Mesothelial cell of epicardium (in vitro differentiated cells): ENCODE measurements at regions not wholly inside any gene's neighbourhood (a gene's known extent, or its start where the extent isn't known, plus 50 kb on each side); places are given as distances from the start of the nearest gene placed in this dataset.

Experiments used
- DNase-seq, 2 experiments: peaks; one replicate each; pipeline ENCODE4 v3.0.0; 2021; ENCODE audit warnings: low spot score in 2 of 2; ENCODE audit not compliant: unreplicated experiment in 2 of 2
- H3K27ac Mint-ChIP-seq: 2 replicates; pipeline ENCODE4 v1.8.0; 2021; ENCODE audit warnings: mixed read lengths
- H3K27me3 Mint-ChIP-seq: 2 replicates; pipeline ENCODE4 v1.8.0; 2021; ENCODE audit warnings: low read depth, mixed read lengths
- H3K36me3 Mint-ChIP-seq: 2 replicates; pipeline ENCODE4 v1.8.0; 2021; ENCODE audit warnings: mixed read lengths
- H3K4me1 Mint-ChIP-seq: 2 replicates; pipeline ENCODE4 v1.8.0; 2021; ENCODE audit warnings: mixed read lengths
- H3K4me3 Mint-ChIP-seq: 2 replicates; pipeline ENCODE4 v1.8.0; 2021; ENCODE audit warnings: mild to moderate bottlenecking, moderate library complexity, mixed read lengths
- H3K9me3 Mint-ChIP-seq: 2 replicates; pipeline ENCODE4 v1.8.0; 2021; ENCODE audit warnings: mixed read lengths
- TF ChIP-seq, protein P1 (sequence below): fragments of 200-600 bp; sonication (generic); IDR thresholded peaks from one replicate; pipeline ENCODE4 v1.5.0; 2021; ENCODE audit warnings: antibody characterized with exemption; ENCODE audit not compliant: unreplicated experiment

DNA sequence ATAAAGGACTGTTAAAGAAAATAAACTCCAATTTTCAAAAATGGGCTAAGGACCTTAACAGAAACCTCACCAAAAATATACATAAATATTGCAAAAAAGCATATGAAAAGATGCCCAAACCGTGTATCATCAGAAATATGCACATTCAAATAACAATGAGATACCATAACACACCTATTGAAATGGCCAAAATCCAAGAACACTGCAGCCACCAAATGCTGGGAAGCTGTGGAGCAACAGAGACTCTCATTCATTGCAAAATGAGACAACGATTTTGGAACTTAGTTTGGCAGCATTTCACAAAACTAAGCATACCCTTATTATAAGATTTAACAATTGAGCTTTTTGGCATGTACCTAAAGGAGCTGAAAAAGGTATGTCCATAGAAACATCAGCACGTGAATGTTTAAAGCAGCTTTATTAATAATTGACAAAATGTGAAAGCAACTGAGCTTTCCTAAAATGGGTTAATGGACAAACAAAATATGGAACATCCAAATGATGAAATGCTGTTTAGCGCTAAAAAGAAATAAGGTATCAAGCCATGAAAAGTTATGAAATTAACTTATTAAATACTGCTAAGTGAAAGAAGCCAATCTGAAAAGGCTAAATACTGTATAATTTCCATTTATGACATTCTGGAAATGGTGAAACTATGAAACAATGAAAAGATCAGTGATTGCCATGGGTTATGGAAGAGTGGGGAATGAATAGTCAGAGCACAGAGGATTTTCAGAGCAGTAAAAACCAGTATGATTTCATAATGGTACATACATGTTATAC lies 592.6 kb upstream of the ADGRB3 start:
- Mint-ChIP-seq H3K9me3 (peaks cover 8% of the 10 kb centered on the region), H3K4me1 (peaks cover 15% of the 10 kb centered on the region), H3K4me3 (no peak overlapping the region), H3K27ac (no peak overlapping the region), H3K27me3 (peaks cover 1% of the 10 kb centered on the region), H3K36me3 (no peaks in the 10 kb centered on the region)
- TF ChIP-seq, protein P1, sequence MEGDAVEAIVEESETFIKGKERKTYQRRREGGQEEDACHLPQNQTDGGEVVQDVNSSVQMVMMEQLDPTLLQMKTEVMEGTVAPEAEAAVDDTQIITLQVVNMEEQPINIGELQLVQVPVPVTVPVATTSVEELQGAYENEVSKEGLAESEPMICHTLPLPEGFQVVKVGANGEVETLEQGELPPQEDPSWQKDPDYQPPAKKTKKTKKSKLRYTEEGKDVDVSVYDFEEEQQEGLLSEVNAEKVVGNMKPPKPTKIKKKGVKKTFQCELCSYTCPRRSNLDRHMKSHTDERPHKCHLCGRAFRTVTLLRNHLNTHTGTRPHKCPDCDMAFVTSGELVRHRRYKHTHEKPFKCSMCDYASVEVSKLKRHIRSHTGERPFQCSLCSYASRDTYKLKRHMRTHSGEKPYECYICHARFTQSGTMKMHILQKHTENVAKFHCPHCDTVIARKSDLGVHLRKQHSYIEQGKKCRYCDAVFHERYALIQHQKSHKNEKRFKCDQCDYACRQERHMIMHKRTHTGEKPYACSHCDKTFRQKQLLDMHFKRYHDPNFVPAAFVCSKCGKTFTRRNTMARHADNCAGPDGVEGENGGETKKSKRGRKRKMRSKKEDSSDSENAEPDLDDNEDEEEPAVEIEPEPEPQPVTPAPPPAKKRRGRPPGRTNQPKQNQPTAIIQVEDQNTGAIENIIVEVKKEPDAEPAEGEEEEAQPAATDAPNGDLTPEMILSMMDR = no peak
- DNase-seq = no peak

DNA sequence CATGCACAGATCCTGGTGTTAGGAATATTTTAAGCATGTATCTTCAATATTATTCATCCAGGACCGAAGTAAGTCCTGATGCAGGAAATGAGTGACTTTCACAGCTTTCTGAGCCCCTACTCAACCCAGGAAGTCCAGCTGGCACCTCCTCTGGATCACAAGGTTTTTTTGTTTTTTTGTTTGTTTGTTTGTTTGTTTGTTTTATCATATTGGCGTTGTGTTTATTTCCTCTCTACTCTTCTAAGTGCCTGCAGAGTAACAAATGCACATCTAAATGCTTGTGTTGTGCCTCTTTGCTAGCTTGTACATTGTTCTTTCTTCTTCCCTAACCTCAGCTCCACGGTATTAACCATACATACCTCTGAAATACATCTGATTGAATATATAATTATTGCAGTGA lies 594.3 kb upstream of the ADGRB3 start:
- TF ChIP-seq, protein P1 = no peak
- Mint-ChIP-seq H3K27ac (peak overlapping the region; percentile 74), H3K4me3 (peak overlapping the region; percentile 68), H3K4me1 (peaks cover 15% of the 10 kb centered on the region), H3K9me3 (no peaks in the 10 kb centered on the region), H3K36me3 (no peaks in the 10 kb centered on the region), H3K27me3 (peaks cover 1% of the 10 kb centered on the region)
- no peak for DNase-seq

DNA sequence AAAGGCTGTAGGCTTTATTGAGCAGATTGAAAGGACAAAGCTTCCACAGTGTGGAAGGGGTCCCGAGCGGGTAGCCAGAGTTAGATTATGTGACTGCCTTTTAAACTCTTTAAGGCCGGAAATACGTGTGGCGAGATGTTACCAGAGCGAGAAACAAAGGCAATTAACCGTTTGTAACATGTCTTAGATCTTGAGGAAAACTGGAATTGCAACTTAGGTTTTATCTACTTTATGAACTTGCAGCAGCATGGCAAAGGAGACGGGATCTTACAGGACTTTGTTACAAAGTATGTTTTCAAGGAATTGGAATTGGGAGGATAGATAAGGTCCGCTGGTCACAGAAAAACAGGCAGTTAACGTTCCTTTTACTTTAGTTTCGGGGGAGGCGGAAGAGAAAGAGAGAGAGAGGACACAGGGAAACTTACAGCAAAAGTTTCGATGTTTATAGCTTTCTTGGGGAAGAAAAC lies 594.7 kb upstream of the ADGRB3 start:
- Mint-ChIP-seq H3K9me3 (peaks cover 1% of the 10 kb centered on the region), H3K4me1 (peaks cover 15% of the 10 kb centered on the region), H3K4me3 (peak overlapping the region; percentile 68), H3K27ac (peak overlapping the region; percentile 74), H3K27me3 (peaks cover 1% of the 10 kb centered on the region), H3K36me3 (no peaks in the 10 kb centered on the region)
- DNase-seq = no peak
- TF ChIP-seq, protein P1 = no peak

DNA sequence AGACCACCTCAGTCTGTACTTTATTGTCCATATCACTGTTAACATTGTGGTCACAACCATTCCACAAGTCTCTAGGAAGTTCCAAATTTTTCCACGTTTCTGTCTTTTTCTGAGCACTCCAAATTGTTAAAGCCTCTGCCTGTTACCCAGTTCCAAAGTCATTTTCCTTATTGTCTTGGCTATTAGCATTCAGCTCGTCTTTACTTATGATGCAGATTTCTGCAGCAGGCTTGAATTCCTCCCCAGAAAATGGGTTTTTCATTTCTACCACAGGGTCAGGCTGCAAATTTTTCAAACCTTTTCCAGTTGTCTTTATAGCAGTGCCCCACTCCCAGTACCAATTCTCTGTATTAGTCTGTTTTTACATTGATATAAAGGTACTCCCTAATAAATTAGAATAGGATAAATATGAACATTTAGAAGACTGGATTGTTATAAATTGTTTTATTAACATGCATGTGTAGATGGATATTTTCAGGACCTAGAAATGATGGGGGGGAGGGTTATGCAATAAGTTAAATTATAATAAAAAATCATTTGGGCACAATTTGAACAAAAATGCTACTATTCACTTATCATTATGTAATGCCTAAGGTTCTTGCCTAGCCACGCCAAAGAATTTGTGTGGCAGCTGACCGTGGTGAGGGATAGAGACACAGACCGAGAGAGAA lies 595.3 kb upstream of the ADGRB3 start:
- peak overlapping the region; percentile 68 for H3K4me3 Mint-ChIP-seq
- H3K27me3 Mint-ChIP-seq = peaks cover 1% of the 10 kb centered on the region
- TF ChIP-seq, protein P1 = no peak
- peaks cover 15% of the 10 kb centered on the region for H3K4me1 Mint-ChIP-seq
- DNase-seq = no peak
- no peaks in the 10 kb centered on the region for H3K36me3 Mint-ChIP-seq
- H3K27ac Mint-ChIP-seq = peak overlapping the region; percentile 74
- H3K9me3 Mint-ChIP-seq = peaks cover 4% of the 10 kb centered on the region

DNA sequence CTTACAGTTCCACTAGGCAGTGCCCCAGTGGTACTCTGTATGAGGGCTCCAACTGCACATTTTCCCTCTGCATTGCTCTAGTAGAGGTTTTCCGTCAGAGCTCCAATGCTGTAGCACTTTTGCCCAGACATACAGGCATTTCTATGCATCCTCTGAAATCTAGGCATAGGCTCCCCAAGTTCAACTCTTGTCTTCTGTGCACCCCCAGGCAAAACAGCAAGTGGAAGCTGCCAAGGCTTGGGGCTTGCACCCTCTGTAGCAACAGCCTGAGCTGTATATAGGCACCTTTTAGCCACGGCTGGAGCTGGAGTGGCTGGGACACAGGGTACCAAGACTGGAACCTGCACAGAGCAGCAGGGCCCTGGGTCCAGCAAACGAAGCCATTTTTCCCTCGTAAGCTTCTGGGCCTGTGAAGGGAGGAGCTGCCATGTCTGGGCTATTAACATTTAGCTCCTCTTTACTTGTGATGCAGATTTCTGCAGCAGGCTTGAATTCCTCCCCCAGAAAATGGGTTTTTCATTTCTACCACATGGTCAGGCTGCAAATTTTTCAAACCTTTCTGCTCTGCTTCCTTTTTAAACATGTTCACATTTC lies 596.2 kb upstream of the ADGRB3 start:
- Mint-ChIP-seq H3K27ac (no peak overlapping the region), H3K9me3 (peaks cover 4% of the 10 kb centered on the region), H3K27me3 (peaks cover 1% of the 10 kb centered on the region), H3K4me3 (no peak overlapping the region), H3K36me3 (no peaks in the 10 kb centered on the region), H3K4me1 (peaks cover 15% of the 10 kb centered on the region)
- no peak for DNase-seq
- TF ChIP-seq, protein P1 = no peak
